Mesenchymal stem cell (in vitro differentiated cells and primary cell): ENCODE measurements at regions not wholly inside any gene's neighbourhood (a gene's known extent, or its start where the extent isn't known, plus 50 kb on each side); places are given as distances from the start of the nearest gene placed in this dataset.

ENCODE experiments used
- DNase-seq: peaks from one replicate; pipeline ENCODE4 v3.0.0-alpha.2; 2013
- H2AFZ ChIP-seq: one replicate; pipeline ENCODE4 v1.6.1; 2013; ENCODE audit warnings: low read depth, mild to moderate bottlenecking, control low read depth, inconsistent platforms, low read length, moderate library complexity
- H2AK5ac ChIP-seq: 2 replicates; pipeline ENCODE4 v1.6.1; 2013; ENCODE audit warnings: low read length, moderate library complexity, mild to moderate bottlenecking, inconsistent platforms; ENCODE audit not compliant: severe bottlenecking
- H2BK120ac ChIP-seq: one replicate; pipeline ENCODE4 v1.6.1; 2013; ENCODE audit warnings: low read depth, mild to moderate bottlenecking, inconsistent platforms, low read length, moderate library complexity
- H2BK12ac ChIP-seq, 2 experiments: one replicate each; pipeline ENCODE4 v1.6.1; 2013; ENCODE audit warnings: inconsistent platforms in 2 of 2, low read length in 2 of 2, mild to moderate bottlenecking in 2 of 2, moderate library complexity in 2 of 2, control low read depth in 1 of 2
- H2BK15ac ChIP-seq: one replicate; pipeline ENCODE4 v1.6.1; 2013; ENCODE audit warnings: mild to moderate bottlenecking, low read depth, inconsistent platforms; ENCODE audit not compliant: poor library complexity, severe bottlenecking
- H2BK5ac ChIP-seq: 2 replicates; pipeline ENCODE4 v1.6.1; 2013; ENCODE audit warnings: low read depth, mild to moderate bottlenecking, low read length, control low read depth, inconsistent platforms; ENCODE audit not compliant: poor library complexity, severe bottlenecking
- H3K14ac ChIP-seq, 2 experiments: one replicate each; pipeline ENCODE4 v1.6.1; 2013; ENCODE audit warnings: inconsistent platforms in 2 of 2, low read length in 2 of 2, control low read depth in 1 of 2, mild to moderate bottlenecking in 1 of 2, moderate library complexity in 1 of 2
- H3K18ac ChIP-seq, 2 experiments: one replicate each; pipeline ENCODE4 v1.6.1; 2013; ENCODE audit warnings: inconsistent platforms in 2 of 2, low read length in 2 of 2, control low read depth in 1 of 2, low read depth in 1 of 2, mild to moderate bottlenecking in 1 of 2
- H3K23ac ChIP-seq, 2 experiments: one replicate each; pipeline ENCODE4 v1.6.1; 2013; ENCODE audit warnings: inconsistent platforms in 2 of 2, low read length in 2 of 2, mild to moderate bottlenecking in 2 of 2, moderate library complexity in 2 of 2, control low read depth in 1 of 2
- H3K27ac ChIP-seq: 2 replicates; pipeline ENCODE4 v1.5.1; 2013; ENCODE audit warnings: mild to moderate bottlenecking, moderate library complexity, low read length, control low read depth, inconsistent platforms; ENCODE audit not compliant: poor library complexity, severe bottlenecking
- H3K27me3 ChIP-seq, 2 experiments: 2 replicates each; pipeline versions ENCODE4 v1.6.1 to v1.7.0; 2013; ENCODE audit warnings: low read length in 2 of 2, mild to moderate bottlenecking in 2 of 2, moderate library complexity in 2 of 2, control low read depth in 1 of 2, inconsistent platforms in 1 of 2; ENCODE audit not compliant: control insufficient read depth in 1 of 2, insufficient read depth in 1 of 2
- H3K36me3 ChIP-seq, 2 experiments: 2 replicates each; pipeline versions ENCODE4 v1.6.1 to v1.7.0; 2013; ENCODE audit warnings: low read length in 2 of 2, control low read depth in 1 of 2, inconsistent platforms in 1 of 2, low read depth in 1 of 2, mild to moderate bottlenecking in 1 of 2; ENCODE audit not compliant: insufficient read depth in 2 of 2, control insufficient read depth in 1 of 2
- H3K4ac ChIP-seq, 2 experiments: one replicate each; pipeline ENCODE4 v1.6.1; 2013; ENCODE audit warnings: inconsistent platforms in 2 of 2, low read length in 2 of 2, mild to moderate bottlenecking in 2 of 2, moderate library complexity in 2 of 2, control low read depth in 1 of 2, low read depth in 1 of 2
- H3K4me1 ChIP-seq: 2 replicates; pipeline ENCODE4 v1.6.1; 2013; ENCODE audit warnings: low read depth, low read length, control low read depth; ENCODE audit not compliant: control insufficient read depth, insufficient read depth
- H3K4me2 ChIP-seq: 2 replicates; pipeline ENCODE4 v1.6.1; 2013; ENCODE audit warnings: low read length, mild to moderate bottlenecking, inconsistent platforms; ENCODE audit not compliant: poor library complexity, severe bottlenecking
- H3K4me3 ChIP-seq, 2 experiments: 2 replicates each; pipeline versions ENCODE4 v1.5.1 to v1.7.0; 2013; ENCODE audit warnings: low read length in 2 of 2, mild to moderate bottlenecking in 2 of 2, control low read depth in 1 of 2, low read depth in 1 of 2; ENCODE audit not compliant: insufficient read depth in 1 of 2
- H3K79me1 ChIP-seq: replicated peaks from 2 replicates; pipeline ENCODE4 v1.6.1; 2013; ENCODE audit warnings: mild to moderate bottlenecking, control low read depth, low read length, inconsistent platforms; ENCODE audit not compliant: poor library complexity, severe bottlenecking
- H3K9ac ChIP-seq: 2 replicates; pipeline ENCODE4 v1.7.0; 2013; ENCODE audit warnings: mild to moderate bottlenecking, low read length, moderate library complexity
- H3K9me3 ChIP-seq: 2 replicates; pipeline ENCODE4 v1.7.0; 2013; ENCODE audit warnings: mild to moderate bottlenecking, low read length; ENCODE audit not compliant: control insufficient read depth
- H4K8ac ChIP-seq: one replicate; pipeline ENCODE4 v1.6.1; 2013; ENCODE audit warnings: inconsistent platforms, mild to moderate bottlenecking, low read length, moderate library complexity
- H4K91ac ChIP-seq: one replicate; pipeline ENCODE4 v1.6.1; 2013; ENCODE audit warnings: mild to moderate bottlenecking, low read length, inconsistent platforms
- WGBS: methylation state at CpG from one replicate; pipeline ENCODE4 v1.1.7; 2013; ENCODE audit warnings: mixed read lengths; 5-methylcytosine and 5-hydroxymethylcytosine counted together

- Histone ChIP-seq H2BK120ac (no peak overlapping the region), H3K23ac (no peak overlapping the region), H3K18ac (peak overlapping the region in 1 of 2 experiments; percentile 49), H3K4me1 (peaks cover 1% of the 10 kb centered on the region), H4K8ac (no peak overlapping the region), H3K9ac (no peak overlapping the region), H3K79me1 (no peaks in the 10 kb centered on the region), H3K14ac (peak overlapping the region in 1 of 2 experiments; percentile 48), H3K27me3 (no peaks in the 10 kb centered on the region), H3K4me3 (no peak overlapping the region), H3K36me3 (no peaks in the 10 kb centered on the region), H2BK12ac (no peak overlapping the region), H2BK5ac (no peak overlapping the region), H2AK5ac (no peak overlapping the region), H4K91ac (no peak overlapping the region), H3K4ac (no peak overlapping the region), H2AFZ (no peak overlapping the region), H2BK15ac (no peak overlapping the region), H3K27ac (no peak overlapping the region), H3K4me2 (no peak overlapping the region), H3K9me3 (no peaks in the 10 kb centered on the region)
- WGBS: 89% methylated on average over 3 of the region's 5 CpGs
- DNase-seq: no peak
Measured at GRCh38 chr10:57706576-57707299, 561.0 kb downstream of the IPMK start.

- no peak overlapping the region for H2BK15ac ChIP-seq
- H2AFZ ChIP-seq: no peak overlapping the region
- no peak for DNase-seq
- H3K9ac ChIP-seq: no peak overlapping the region
- H3K14ac ChIP-seq: no peak overlapping the region
- no peaks in the 10 kb centered on the region for H3K9me3 ChIP-seq
- no peaks in the 10 kb centered on the region for H3K79me1 ChIP-seq
- H3K23ac ChIP-seq: no peak overlapping the region
- H3K18ac ChIP-seq: no peak overlapping the region
- no peaks in the 10 kb centered on the region for H3K36me3 ChIP-seq
- H3K4me1 ChIP-seq: peaks cover 1% of the 10 kb centered on the region
- no peak overlapping the region for H3K27ac ChIP-seq
- no peak overlapping the region for H2BK5ac ChIP-seq
- no peak overlapping the region for H3K4me3 ChIP-seq
- no peak overlapping the region for H4K91ac ChIP-seq
- no peak overlapping the region for H2AK5ac ChIP-seq
- no peak overlapping the region for H2BK12ac ChIP-seq
- H3K27me3 ChIP-seq: no peaks in the 10 kb centered on the region
- H3K4me2 ChIP-seq: no peak overlapping the region
- no peak overlapping the region for H2BK120ac ChIP-seq
- H4K8ac ChIP-seq: no peak overlapping the region
- no peak overlapping the region for H3K4ac ChIP-seq
- no CpG with 5 or more reads among the region's 1 CpG for WGBS
Measured at GRCh38 chr10:57706016-57706415, 561.7 kb downstream of the IPMK start.

- Histone ChIP-seq H3K4me2 (no peak overlapping the region), H2AK5ac (no peak overlapping the region), H3K23ac (no peak overlapping the region), H2AFZ (no peak overlapping the region), H3K9ac (no peak overlapping the region), H2BK120ac (no peak overlapping the region), H3K4me3 (no peak overlapping the region), H3K27ac (peak overlapping the region; percentile 5), H3K4ac (no peak overlapping the region), H4K91ac (no peak overlapping the region), H3K4me1 (no peaks in the 10 kb centered on the region), H3K79me1 (no peaks in the 10 kb centered on the region), H2BK5ac (no peak overlapping the region), H3K14ac (no peak overlapping the region), H3K27me3 (no peaks in the 10 kb centered on the region), H3K36me3 (no peaks in the 10 kb centered on the region), H3K18ac (no peak overlapping the region), H2BK15ac (no peak overlapping the region), H3K9me3 (no peaks in the 10 kb centered on the region), H4K8ac (no peak overlapping the region), H2BK12ac (no peak overlapping the region)
- no peak for DNase-seq
- no CpG with 5 or more reads among the region's 1 CpG for WGBS
Measured at GRCh38 chr10:57699944-57700343, 567.8 kb downstream of the IPMK start.

GRCh38 chr10:57696641-57697040, 571.1 kb downstream of the IPMK start:
- peak overlapping the region; percentile 55 for H4K8ac ChIP-seq
- peak overlapping the region in 1 of 2 experiments; percentile 94 for H2BK12ac ChIP-seq
- peak overlapping the region; percentile 72 for H4K91ac ChIP-seq
- H3K27me3 ChIP-seq: no peaks in the 10 kb centered on the region
- H3K27ac ChIP-seq: peak overlapping the region; percentile 100
- H3K9me3 ChIP-seq: no peaks in the 10 kb centered on the region
- H2BK5ac ChIP-seq: peak overlapping the region; percentile 34
- H3K23ac ChIP-seq: no peak overlapping the region
- H3K9ac ChIP-seq: peak overlapping the region; percentile 41
- peak overlapping the region in 1 of 2 experiments; percentile 73 for H3K4ac ChIP-seq
- no peak overlapping the region for H3K4me2 ChIP-seq
- H3K4me3 ChIP-seq: no peak overlapping the region
- no peak overlapping the region for H2AFZ ChIP-seq
- H3K36me3 ChIP-seq: no peaks in the 10 kb centered on the region
- no peaks in the 10 kb centered on the region for H3K4me1 ChIP-seq
- H3K14ac ChIP-seq: no peak overlapping the region
- DNase-seq: peak; percentile 76
- H2BK15ac ChIP-seq: no peak overlapping the region
- H3K79me1 ChIP-seq: no peaks in the 10 kb centered on the region
- peak overlapping the region; percentile 80 for H2AK5ac ChIP-seq
- H2BK120ac ChIP-seq: no peak overlapping the region
- 38% methylated on average over 1 of the region's 1 CpG for WGBS
- H3K18ac ChIP-seq: peak overlapping the region; percentile 38 to 92
